GM12865 (cell line): ENCODE measurements at regions not wholly inside any gene's neighbourhood (a gene's known extent, or its start where the extent isn't known, plus 50 kb on each side); places are given as distances from the start of the nearest gene placed in this dataset.

Experiments
- DNase-seq: peaks from one replicate; pipeline ENCODE4 v3.0.0; 2010; ENCODE audit warnings: low read depth
- H3K4me3 ChIP-seq: 2 replicates; pipeline ENCODE4 v1.5.1; 2011; ENCODE audit warnings: mild to moderate bottlenecking, low read depth, low read length, control low read depth
- CTCF ChIP-seq: IDR thresholded peaks from 2 replicates; pipeline ENCODE4 v1.5.1; 2011; ENCODE audit warnings: low read length, control low read depth, low read depth, inconsistent platforms; ENCODE audit not compliant: insufficient read depth; ENCODE audit errors: missing control alignments

DNA sequence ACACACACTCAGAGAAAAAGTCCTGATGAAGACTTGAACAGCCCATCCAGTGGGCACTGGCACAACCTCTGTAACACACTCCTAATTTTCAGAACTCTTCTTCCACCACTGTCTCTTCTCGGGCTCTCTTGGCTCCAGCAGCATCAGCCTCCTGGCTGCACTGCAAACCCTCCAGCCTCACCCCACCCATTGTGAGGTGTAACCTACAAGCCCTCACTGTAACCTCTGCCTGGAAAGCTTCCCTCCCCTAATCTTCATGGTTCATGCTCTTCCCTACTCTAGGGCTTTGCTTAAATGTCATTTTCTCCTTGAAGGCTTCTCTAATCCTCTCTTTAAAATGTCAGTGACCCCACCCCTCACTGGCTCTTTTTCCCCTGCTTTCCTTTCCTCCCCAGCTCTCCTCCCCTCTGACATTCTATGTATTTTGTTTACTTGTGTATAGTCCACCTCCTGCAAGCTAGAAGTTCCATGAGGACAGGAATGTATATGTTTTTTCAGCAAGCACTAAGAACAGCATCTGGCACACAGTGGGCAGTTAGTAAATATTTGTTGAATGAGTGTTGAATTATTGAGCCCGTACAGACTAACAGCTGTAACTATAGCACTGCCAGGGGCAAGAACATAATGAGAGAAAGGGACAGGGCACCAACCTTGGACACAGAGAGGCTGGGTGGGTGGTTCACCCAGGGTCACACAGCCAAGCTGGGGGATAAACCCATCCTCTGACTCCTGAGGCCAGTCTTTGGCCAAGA lies 76.4 kb downstream of the ESM1 start:
- no peak for DNase-seq
- TF ChIP-seq CTCF, result no peak
- no peak overlapping the region for H3K4me3 ChIP-seq

- H3K4me3 ChIP-seq, result no peak overlapping the region
- peak; percentile 58 for DNase-seq
- TF ChIP-seq CTCF, result peak; percentile 50
Observed at GRCh38 chr5:54905942-54906537, 79.4 kb downstream of the ESM1 start.

DNA sequence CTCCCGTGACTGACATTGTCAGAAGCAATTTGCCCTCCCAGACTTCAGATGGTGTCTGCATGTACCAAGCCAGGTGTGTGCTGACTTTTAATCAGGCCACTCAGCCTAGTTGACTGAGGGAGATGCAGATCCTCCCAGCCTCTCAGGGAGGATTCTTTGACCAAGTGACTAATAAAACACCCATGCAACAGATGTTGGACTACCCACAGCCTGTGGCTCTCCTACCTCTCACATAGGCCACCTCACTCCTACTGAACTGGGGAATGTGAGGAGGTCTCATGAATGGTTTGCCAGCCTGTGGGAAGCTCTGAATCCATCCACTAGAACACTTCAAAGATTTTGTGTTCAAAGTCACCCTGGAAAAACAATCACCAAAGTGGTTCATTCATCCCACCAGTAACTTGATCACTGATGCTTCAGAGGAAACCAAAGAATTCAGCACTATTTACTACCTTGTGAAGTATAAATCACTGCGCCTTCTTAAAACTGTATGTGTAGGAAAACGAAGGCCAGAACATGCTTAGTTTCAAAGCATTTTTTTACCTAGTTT lies 80.1 kb downstream of the ESM1 start:
- no peak for DNase-seq
- no peak for TF ChIP-seq CTCF
- H3K4me3 ChIP-seq, result no peak overlapping the region

DNA sequence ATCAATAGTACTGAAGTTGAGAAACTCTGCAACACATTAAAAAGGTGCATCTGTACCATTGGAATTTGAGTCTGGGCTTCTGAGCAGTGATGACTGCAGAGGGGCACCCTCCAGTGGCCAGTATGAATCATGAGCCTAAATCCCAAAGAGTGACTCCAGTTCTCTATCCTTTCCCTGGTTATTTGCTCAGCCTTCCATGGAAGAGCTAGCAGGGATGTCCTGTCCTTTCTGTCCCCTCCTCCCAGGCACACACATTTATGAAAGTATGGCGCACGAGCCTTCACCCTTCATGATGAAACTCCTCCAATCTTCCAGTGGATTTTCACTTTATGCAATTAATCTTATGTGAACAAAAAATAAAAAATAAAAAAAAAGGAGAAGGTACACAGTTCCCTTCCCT lies 81.0 kb downstream of the ESM1 start:
- TF ChIP-seq CTCF, result no peak
- no peak overlapping the region for H3K4me3 ChIP-seq
- DNase-seq, result no peak

DNA sequence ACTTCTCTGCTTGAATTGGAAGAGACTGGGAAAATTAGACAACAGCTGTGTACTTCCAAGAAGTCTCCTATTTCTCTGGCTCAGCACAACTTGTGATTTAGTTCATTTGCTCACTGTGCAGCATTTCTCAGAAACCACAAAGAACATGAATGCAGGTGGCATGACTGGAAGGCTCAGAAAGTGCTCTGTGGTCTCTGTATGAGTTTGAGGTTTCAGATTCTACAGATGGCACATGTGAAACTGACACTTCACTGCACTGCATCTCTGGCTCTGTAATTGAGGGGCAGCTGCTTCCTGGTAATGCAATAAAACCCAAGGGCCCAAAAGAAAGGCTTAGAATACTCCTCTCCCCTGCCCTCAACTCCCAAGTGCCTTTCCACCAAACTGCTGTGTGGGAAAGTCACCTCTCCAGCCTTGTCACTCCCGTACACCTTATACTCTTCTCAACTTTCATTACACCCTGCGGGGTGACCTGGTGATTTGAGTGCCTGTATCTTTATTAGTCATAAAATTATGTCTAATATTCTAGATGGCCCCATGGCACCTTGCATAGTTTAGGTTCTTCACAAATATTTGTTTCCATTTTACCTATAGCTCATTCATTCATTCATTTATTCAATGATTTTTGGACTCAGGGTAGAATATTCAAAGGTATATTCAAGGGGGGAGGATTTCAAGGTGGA lies 82.5 kb downstream of the ESM1 start:
- no peak overlapping the region for H3K4me3 ChIP-seq
- DNase-seq, result peak; percentile 86
- TF ChIP-seq CTCF, result no peak

DNA sequence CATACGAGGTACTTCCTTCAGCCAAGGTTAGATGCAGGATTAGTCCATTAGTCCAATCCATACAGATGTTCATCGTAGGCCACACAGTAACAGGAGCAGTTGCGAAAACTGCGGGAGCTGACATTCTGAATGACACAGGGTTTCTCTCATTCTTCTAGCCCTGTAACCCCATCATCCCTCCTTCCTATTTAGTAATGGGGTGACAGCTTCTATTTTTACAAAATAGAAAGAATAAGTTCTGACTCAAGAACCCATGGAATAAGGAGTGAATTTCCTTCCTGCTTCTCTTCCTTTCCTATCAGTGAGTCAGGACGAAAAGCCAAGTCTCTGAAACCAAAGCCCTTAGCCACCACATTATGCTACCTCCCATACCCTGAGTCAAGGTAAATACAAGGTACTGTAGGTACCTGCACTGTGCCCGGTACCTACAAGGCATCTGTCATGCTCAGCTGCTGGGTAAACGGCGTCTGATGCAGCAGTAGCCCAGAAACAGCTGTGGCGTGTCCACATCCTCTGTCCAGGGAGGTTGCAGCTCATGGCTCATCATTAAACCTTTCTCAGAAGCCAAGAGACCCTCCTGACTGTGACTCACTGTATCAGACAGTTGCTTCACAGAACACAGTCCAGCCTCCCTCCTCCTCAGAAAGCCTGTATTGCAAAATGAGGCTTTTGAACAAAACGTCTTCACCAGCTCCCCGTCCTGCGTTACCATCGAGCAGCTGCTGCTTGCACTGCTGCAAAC lies 84.2 kb downstream of the ESM1 start:
- H3K4me3 ChIP-seq, result no peak overlapping the region
- no peak for DNase-seq
- TF ChIP-seq CTCF, result no peak
